A673 (cell line): ENCODE measurements at regions not wholly inside any gene's neighbourhood (a gene's known extent, or its start where the extent isn't known, plus 50 kb on each side); places are given as distances from the start of the nearest gene placed in this dataset.

Source experiments
- CTCF ChIP-seq: fragments of 300-800, 200-600 bp; sonication (generic); conservative IDR thresholded peaks from 2 replicates; pipeline ENCODE4 v1.5.1; 2017; ENCODE audit warnings: low read depth, mild to moderate bottlenecking, antibody characterized with exemption, low read length, moderate library complexity, mixed read lengths
- EZH2 ChIP-seq: fragments of 200-600 bp; sonication (generic); IDR thresholded peaks from 2 replicates; pipeline ENCODE4 v1.6.1; 2017; ENCODE audit warnings: borderline replicate concordance, low read depth, mild to moderate bottlenecking, mixed read lengths, antibody characterized with exemption, low read length; ENCODE audit not compliant: poor library complexity, severe bottlenecking

- TF ChIP-seq CTCF (no peak), EZH2 (no peak)
Measured at GRCh38 chr5:74954919-74955318, 88.7 kb upstream of the FAM169A start.
